DND-41 (cell line): ENCODE measurements at regions not wholly inside any gene's neighbourhood (a gene's known extent, or its start where the extent isn't known, plus 50 kb on each side); places are given as distances from the start of the nearest gene placed in this dataset.
"Not testable (repeated sequence)": the region's sequence is repeated elsewhere in the genome, so short reads cannot be mapped to it uniquely, and the experiment has no call there.

ENCODE experiments used
- CTCF ChIP-seq: IDR thresholded peaks from 2 replicates; pipeline ENCODE4 v1.5.1; 2012; ENCODE audit warnings: borderline replicate concordance, low read length, moderate library complexity, mild to moderate bottlenecking; ENCODE audit not compliant: poor library complexity, severe bottlenecking; ENCODE audit errors: extremely low read depth
- EZH2 ChIP-seq: IDR thresholded peaks from 3 replicates; pipeline ENCODE4 v1.6.1; 2012; ENCODE audit warnings: borderline replicate concordance, low read depth, mild to moderate bottlenecking, moderate library complexity, low read length, inconsistent platforms; ENCODE audit not compliant: severe bottlenecking

- TF ChIP-seq CTCF, EZH2: not testable (repeated sequence)
Measured at GRCh38 chr2:110310988-110311475, 98.7 kb upstream of the MTLN start.
